ENCODE measurements at regions not wholly inside any gene's neighbourhood (a gene's known extent, or its start where the extent isn't known, plus 50 kb on each side); places are given as distances from the start of the nearest gene placed in this dataset.

- Histone ChIP-seq H3K4me2 (no peak overlapping the region), H4K20me1 (ENCODE audit: insufficient read depth) (no peaks in the 10 kb centered on the region), H3K4me3 (no peak overlapping the region), H3K9me3 (ENCODE audit: insufficient read depth, low read depth) (no peaks in the 10 kb centered on the region), H3F3A (ENCODE audit: insufficient read depth, low read depth) (0 out of 2 replicates have a peak, but pooled peaks cover 4% of the 10 kb centered on the region), H3K27ac (no peak overlapping the region), H2AFZ (no peak overlapping the region), H3K4me1 (replicated peaks; ENCODE audit: insufficient read depth) (peaks cover 25% of the 10 kb centered on the region), H3K27me3 (ENCODE audit: insufficient read depth, low read depth) (no peaks in the 10 kb centered on the region), H3K9me2 (ENCODE audit: insufficient read depth) (no peaks in the 10 kb centered on the region), H3K79me2 (ENCODE audit: low read depth) (no peaks in the 10 kb centered on the region), H3K36me3 (ENCODE audit: low read depth) (no peaks in the 10 kb centered on the region)
- intact Hi-C loops (cut with micrococcal nuclease; ENCODE audit: unreplicated experiment), result no loop called here
- DNase-seq, result peak in 1 of 2 experiments; percentile 10
- BruUV-seq (replicated peaks), result no TSS peak
- CTCF ChIA-PET, result interaction anchor here (0.6 kb wide), 1 partner anchor 99 kb away, joined by 3 read pairs; no protein-coding TSS in a partner anchor
- POLR2A ChIA-PET (ENCODE audit: unreplicated experiment), result no interaction called here
- TF ChIP-seq CTCF (conservative IDR thresholded peaks at IDR 0.05) (no peak), EZH2 (IDR thresholded peaks at IDR 0.05; ENCODE audit: low read depth) (no peak)
Measured at GRCh38 chr1:67635055-67635809, 49.8 kb upstream of the GADD45A start.

Data from PC-9 (cell line).